ENCODE measurements at regions not wholly inside any gene's neighbourhood (a gene's known extent, or its start where the extent isn't known, plus 50 kb on each side); places are given as distances from the start of the nearest gene placed in this dataset.
"Not testable (repeated sequence)": the region's sequence is repeated elsewhere in the genome, so short reads cannot be mapped to it uniquely, and the experiment has no call there.

- peak; percentile 50 to 65 (median 64) for DNase-seq (ENCODE audit: low read depth in 3 of 3)
These were observed 513.0 kb downstream of the TMEM121 start for GRCh38 chr14:106039400-106039799.

- DNase-seq (ENCODE audit: low read depth in 3 of 3) = no peak
These were observed 518.1 kb downstream of the TMEM121 start for GRCh38 chr14:106044515-106044914.

GRCh38 chr14:106044949-106045596 is 518.7 kb downstream of the TMEM121 start:
- DNase-seq (ENCODE audit: low read depth in 3 of 3) = peak; percentile 79 to 89 (median 79)

- DNase-seq (ENCODE audit: low read depth in 3 of 3) = no peak
These were observed 525.4 kb downstream of the TMEM121 start for GRCh38 chr14:106051796-106052195.

- DNase-seq (ENCODE audit: low read depth in 3 of 3) = no peak
These were observed 528.9 kb downstream of the TMEM121 start for GRCh38 chr14:106055289-106055688.

- DNase-seq (ENCODE audit: low read depth in 3 of 3) = no peak
These were observed 532.0 kb downstream of the TMEM121 start for GRCh38 chr14:106058342-106058741.

- DNase-seq (ENCODE audit: low read depth in 3 of 3) = no peak
These were observed 534.0 kb downstream of the TMEM121 start for GRCh38 chr14:106060276-106060975.

GRCh38 chr14:106061877-106062500 is 535.6 kb downstream of the TMEM121 start:
- peak; percentile 34 to 79 (median 68) for DNase-seq (ENCODE audit: low read depth in 3 of 3)

- DNase-seq (ENCODE audit: low read depth in 3 of 3) = no peak
These were observed 536.3 kb downstream of the TMEM121 start for GRCh38 chr14:106062502-106063272.

- DNase-seq (ENCODE audit: low read depth in 3 of 3) = no peak
These were observed 541.6 kb downstream of the TMEM121 start for GRCh38 chr14:106067935-106068334.

GRCh38 chr14:106069804-106070625 is 543.6 kb downstream of the TMEM121 start:
- no peak for DNase-seq (ENCODE audit: low read depth in 3 of 3)

GRCh38 chr14:106080922-106081321 is 554.5 kb downstream of the TMEM121 start:
- DNase-seq (ENCODE audit: low read depth in 3 of 3) = no peak

GRCh38 chr14:106081721-106082120 is 555.3 kb downstream of the TMEM121 start:
- not testable (repeated sequence) for DNase-seq (ENCODE audit: low read depth in 3 of 3)

GRCh38 chr14:106083082-106083481 is 556.7 kb downstream of the TMEM121 start:
- no peak for DNase-seq (ENCODE audit: low read depth in 3 of 3)

- DNase-seq (ENCODE audit: low read depth in 3 of 3) = no peak
These were observed 561.5 kb downstream of the TMEM121 start for GRCh38 chr14:106087837-106088236.

- not testable (repeated sequence) for DNase-seq (ENCODE audit: low read depth in 3 of 3)
These were observed 562.5 kb downstream of the TMEM121 start for GRCh38 chr14:106088860-106089259.

- peak in 2 of 3 donors; percentile 83 to 95 for DNase-seq (ENCODE audit: low read depth in 3 of 3)
These were observed 568.3 kb downstream of the TMEM121 start for GRCh38 chr14:106094654-106095189.

- DNase-seq (ENCODE audit: low read depth in 3 of 3) = no peak
These were observed 581.3 kb downstream of the TMEM121 start for GRCh38 chr14:106107703-106108102.

GRCh38 chr14:106109337-106109736 is 583.0 kb downstream of the TMEM121 start:
- DNase-seq (ENCODE audit: low read depth in 3 of 3) = no peak

GRCh38 chr14:106115401-106115800 is 589.0 kb downstream of the TMEM121 start:
- no peak for DNase-seq (ENCODE audit: low read depth in 3 of 3)

Data from stimulated activated CD4-positive, alpha-beta T cell treated with anti-CD3 and anti-CD28 coated beads, TNF-alpha, amount 100 ng/mL, for 48 hours (primary cell).